ENCODE measurements at regions not wholly inside any gene's neighbourhood (a gene's known extent, or its start where the extent isn't known, plus 50 kb on each side); places are given as distances from the start of the nearest gene placed in this dataset.

- TF ChIP-seq CTCF (IDR thresholded peaks at IDR 0.05; ENCODE audit: low read depth): no peak
Observed at GRCh38 chr1:106043971-106044370, 1012.5 kb upstream of the PRMT6 start.

DNA sequence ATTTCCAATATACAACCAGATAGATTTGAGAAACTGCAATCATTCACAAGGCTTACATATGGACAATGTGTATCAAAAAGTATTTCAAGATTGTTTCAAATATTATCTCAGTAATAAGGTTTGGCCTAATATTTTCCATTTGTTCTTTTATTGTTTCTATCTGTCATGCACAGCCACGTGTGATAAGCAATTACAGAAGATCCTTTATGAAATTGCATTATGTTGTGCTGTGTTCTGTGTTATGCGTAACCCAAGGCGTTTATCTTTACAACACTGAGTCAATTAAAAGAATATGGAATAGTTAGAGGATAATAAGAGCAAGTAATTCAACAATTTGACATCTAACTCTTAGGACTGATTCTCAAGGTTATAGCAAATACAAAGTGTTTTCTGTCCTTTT is 1009.3 kb upstream of the PRMT6 start:
- TF ChIP-seq CTCF (IDR thresholded peaks at IDR 0.05; ENCODE audit: low read depth): no peak

- TF ChIP-seq CTCF (IDR thresholded peaks at IDR 0.05; ENCODE audit: low read depth): no peak
Observed at GRCh38 chr1:106049595-106049994, 1006.9 kb upstream of the PRMT6 start.

GRCh38 chr1:106055855-106056254 is 1000.6 kb upstream of the PRMT6 start:
- no peak for TF ChIP-seq CTCF (IDR thresholded peaks at IDR 0.05; ENCODE audit: low read depth)

- no peak for TF ChIP-seq CTCF (IDR thresholded peaks at IDR 0.05; ENCODE audit: low read depth)
Observed at GRCh38 chr1:106061586-106062495, 994.6 kb upstream of the PRMT6 start.

GRCh38 chr1:106063510-106063909 is 993.0 kb upstream of the PRMT6 start:
- TF ChIP-seq CTCF (IDR thresholded peaks at IDR 0.05; ENCODE audit: low read depth): no peak

DNA sequence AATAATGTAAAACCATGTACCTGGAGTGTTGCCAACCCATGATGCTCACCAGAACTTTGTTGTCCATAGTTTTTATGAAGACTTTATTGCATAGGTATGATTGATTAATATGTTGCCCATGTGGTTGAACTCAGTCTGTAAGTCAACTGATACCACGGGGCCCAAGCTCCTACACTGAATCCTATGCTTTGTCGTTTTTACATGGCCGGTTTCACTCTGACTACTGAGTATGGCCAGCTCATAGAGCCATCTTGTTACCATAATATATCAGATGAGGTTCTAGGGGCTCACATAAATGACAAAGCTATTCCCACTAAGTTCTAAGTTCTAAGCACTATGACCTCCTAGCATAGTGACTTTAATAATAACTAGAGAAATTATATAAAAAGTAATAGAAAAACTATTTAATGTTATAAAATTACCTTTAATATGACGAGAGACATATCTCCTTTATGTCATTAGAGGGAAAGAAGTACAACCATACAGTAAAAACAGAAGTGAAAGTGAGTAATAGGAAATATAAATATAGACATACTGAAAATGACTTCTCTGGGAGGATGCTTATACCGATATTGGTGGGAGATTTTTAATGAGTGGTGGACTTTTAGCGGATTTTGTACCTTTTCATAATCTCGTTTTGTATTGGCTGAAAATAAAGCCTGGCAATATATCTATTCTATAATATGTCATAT is 983.4 kb upstream of the PRMT6 start:
- no peak for TF ChIP-seq CTCF (IDR thresholded peaks at IDR 0.05; ENCODE audit: low read depth)
